OCI-LY7 (cell line): ENCODE measurements at regions not wholly inside any gene's neighbourhood (a gene's known extent, or its start where the extent isn't known, plus 50 kb on each side); places are given as distances from the start of the nearest gene placed in this dataset.

Experiments
- BruUV-seq: library from RNA; stranded (reverse); fragments of 400-500 nt; replicated peaks from 2 replicates; lab custom pipeline; 2021; lab: Mats Ljungman, UMichigan
- CTCF ChIA-PET: fragments of 300-600 bp; sonication (Branson Sonifier 250); formaldehyde crosslinking; loops from one replicate; lab custom pipeline; 2022; ENCODE audit warnings: antibody characterized with exemption; ENCODE audit not compliant: unreplicated experiment; lab: Charles Lee
- POLR2A ChIA-PET: fragments of 300-600 bp; sonication (Branson Sonifier 250); formaldehyde crosslinking; loops from one replicate; lab custom pipeline; 2022; ENCODE audit warnings: antibody characterized with exemption; lab: Charles Lee
- DNase-seq: peaks from one replicate; pipeline ENCODE4 v3.0.0-alpha.2; 2015; ENCODE audit warnings: low spot score
- H2AFZ ChIP-seq: fragments of 200-600 bp; sonication (generic), shearing (Covaris generic); 2 replicates; pipeline ENCODE4 v1.6.1; 2014; ENCODE audit warnings: mild to moderate bottlenecking, antibody characterized with exemption, low read length, moderate library complexity
- H3K27ac ChIP-seq: fragments of 200-600 bp; sonication (generic); 2 replicates; pipeline ENCODE4 v1.5.1; 2014; ENCODE audit warnings: mixed run types, low read depth, mild to moderate bottlenecking, moderate library complexity, low read length, inconsistent platforms; ENCODE audit not compliant: poor library complexity, severe bottlenecking
- H3K36me3 ChIP-seq: fragments of 200-600 bp; sonication (generic); 2 replicates; pipeline ENCODE4 v1.6.1; 2014; ENCODE audit warnings: mild to moderate bottlenecking, antibody characterized with exemption, low read length, moderate library complexity, mixed read lengths; ENCODE audit not compliant: insufficient read depth
- H3K4me1 ChIP-seq: fragments of 200-600 bp; sonication (generic); 2 replicates; pipeline ENCODE4 v1.5.1; 2014; ENCODE audit warnings: mild to moderate bottlenecking, low read length; ENCODE audit not compliant: insufficient read depth, poor library complexity, severe bottlenecking
- H3K4me2 ChIP-seq: fragments of 200-600 bp; sonication (generic); 2 replicates; pipeline ENCODE4 v1.6.1; 2014; ENCODE audit warnings: mild to moderate bottlenecking, low read length
- H3K4me3 ChIP-seq: fragments of 200-600 bp; sonication (generic); 2 replicates; pipeline ENCODE4 v1.5.1; 2014; ENCODE audit warnings: mild to moderate bottlenecking, low read depth, low read length; ENCODE audit not compliant: poor library complexity, severe bottlenecking
- H3K79me2 ChIP-seq: fragments of 200-600 bp; sonication (generic); 2 replicates; pipeline ENCODE4 v1.6.1; 2016; ENCODE audit warnings: low read depth, mild to moderate bottlenecking, low read length, moderate library complexity, mixed read lengths; ENCODE audit not compliant: insufficient read depth
- H3K9me2 ChIP-seq: fragments of 200-600 bp; sonication (generic); 2 replicates; pipeline ENCODE4 v1.6.1; 2016; ENCODE audit warnings: mild to moderate bottlenecking, low read length, mixed read lengths; ENCODE audit not compliant: insufficient read depth
- H3K9me3 ChIP-seq: fragments of 200-600 bp; sonication (generic); 2 replicates; pipeline ENCODE4 v1.6.1; 2014; ENCODE audit warnings: mild to moderate bottlenecking, mixed run types, low read length, mixed read lengths
- H4K20me1 ChIP-seq: fragments of 200-600 bp; sonication (generic); 2 replicates; pipeline ENCODE4 v1.6.1; 2014; ENCODE audit warnings: mild to moderate bottlenecking, antibody characterized with exemption, low read length, moderate library complexity, mixed read lengths; ENCODE audit not compliant: insufficient read depth
- EZH2phosphoT487 ChIP-seq: fragments of 200-600 bp; sonication (generic); IDR thresholded peaks from 2 replicates; pipeline ENCODE4 v1.6.1; 2018; ENCODE audit warnings: low read depth, borderline replicate concordance, mild to moderate bottlenecking, mixed run types, antibody characterized with exemption, low read length, moderate library complexity, mixed read lengths
- intact Hi-C: fragments of 100-400 bp; cut with micrococcal nuclease; formaldehyde crosslinking; loops from one replicate; pipeline ENCODE4 v1.10.0; 2022; ENCODE audit not compliant: unreplicated experiment
- TF ChIP-seq, protein P1 (sequence below): fragments of 200-600 bp; sonication (generic); conservative IDR thresholded peaks from 2 replicates; pipeline ENCODE4 v1.5.1; 2014; ENCODE audit warnings: mild to moderate bottlenecking, antibody characterized with exemption, low read length, moderate library complexity, mixed read lengths

DNA sequence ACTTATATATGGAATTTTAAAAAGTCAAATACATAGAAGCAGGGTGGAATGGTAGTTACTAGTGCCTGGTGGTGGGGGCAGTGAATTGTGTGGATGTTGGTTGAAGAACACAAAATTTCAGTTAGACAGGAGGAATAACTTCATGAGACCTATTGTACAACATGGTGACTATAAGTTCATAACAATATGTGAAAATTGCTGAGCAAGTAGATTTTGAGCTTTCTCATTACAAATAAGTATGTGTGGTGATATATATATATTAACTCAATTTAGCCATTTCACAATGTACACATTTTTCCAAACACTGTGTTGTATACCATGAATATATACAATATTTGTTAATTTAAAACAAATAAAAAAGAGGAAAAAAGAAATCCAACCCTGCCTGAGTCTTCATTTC lies 641.1 kb downstream of the DIAPH3 start:
- BruUV-seq, result no TSS peak
- CTCF ChIA-PET, result no interaction called here

GRCh38 chr13:59527500-59527899 lies 636.2 kb downstream of the DIAPH3 start:
- Histone ChIP-seq H2AFZ (no peak overlapping the region), H3K4me3 (no peak overlapping the region), H3K27ac (no peak overlapping the region), H3K4me2 (no peak overlapping the region), H3K9me2 (no peaks in the 10 kb centered on the region), H3K79me2 (no peaks in the 10 kb centered on the region), H3K36me3 (no peaks in the 10 kb centered on the region), H3K9me3 (no peaks in the 10 kb centered on the region), H4K20me1 (no peaks in the 10 kb centered on the region), H3K4me1 (no peaks in the 10 kb centered on the region)
- TF ChIP-seq, protein P1, sequence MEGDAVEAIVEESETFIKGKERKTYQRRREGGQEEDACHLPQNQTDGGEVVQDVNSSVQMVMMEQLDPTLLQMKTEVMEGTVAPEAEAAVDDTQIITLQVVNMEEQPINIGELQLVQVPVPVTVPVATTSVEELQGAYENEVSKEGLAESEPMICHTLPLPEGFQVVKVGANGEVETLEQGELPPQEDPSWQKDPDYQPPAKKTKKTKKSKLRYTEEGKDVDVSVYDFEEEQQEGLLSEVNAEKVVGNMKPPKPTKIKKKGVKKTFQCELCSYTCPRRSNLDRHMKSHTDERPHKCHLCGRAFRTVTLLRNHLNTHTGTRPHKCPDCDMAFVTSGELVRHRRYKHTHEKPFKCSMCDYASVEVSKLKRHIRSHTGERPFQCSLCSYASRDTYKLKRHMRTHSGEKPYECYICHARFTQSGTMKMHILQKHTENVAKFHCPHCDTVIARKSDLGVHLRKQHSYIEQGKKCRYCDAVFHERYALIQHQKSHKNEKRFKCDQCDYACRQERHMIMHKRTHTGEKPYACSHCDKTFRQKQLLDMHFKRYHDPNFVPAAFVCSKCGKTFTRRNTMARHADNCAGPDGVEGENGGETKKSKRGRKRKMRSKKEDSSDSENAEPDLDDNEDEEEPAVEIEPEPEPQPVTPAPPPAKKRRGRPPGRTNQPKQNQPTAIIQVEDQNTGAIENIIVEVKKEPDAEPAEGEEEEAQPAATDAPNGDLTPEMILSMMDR, result no peak
- no peak for TF ChIP-seq EZH2phosphoT487
- ChIA-PET POLR2A (no interaction called here), CTCF (no interaction called here)
- intact Hi-C loops, result no loop called here
- no peak for DNase-seq
- no TSS peak for BruUV-seq

More for the DNA sequence above, 641.1 kb downstream of the DIAPH3 start:
- TF ChIP-seq, protein P1, result no peak
- TF ChIP-seq EZH2phosphoT487, result no peak
- H3K4me2 ChIP-seq, result no peak overlapping the region
- no peaks in the 10 kb centered on the region for H3K9me3 ChIP-seq
- no peaks in the 10 kb centered on the region for H3K9me2 ChIP-seq
- H4K20me1 ChIP-seq, result no peaks in the 10 kb centered on the region
- H3K79me2 ChIP-seq, result no peaks in the 10 kb centered on the region
- no peak overlapping the region for H3K27ac ChIP-seq
- H3K36me3 ChIP-seq, result no peaks in the 10 kb centered on the region
- DNase-seq, result no peak
- no peak overlapping the region for H3K4me3 ChIP-seq
- POLR2A ChIA-PET, result interaction anchor here (1.4 kb wide), 1 partner anchor 9 kb away, joined by 3 read pairs; no protein-coding TSS in a partner anchor
- intact Hi-C loops, result no loop called here
- H2AFZ ChIP-seq, result no peak overlapping the region
- no peaks in the 10 kb centered on the region for H3K4me1 ChIP-seq

DNA sequence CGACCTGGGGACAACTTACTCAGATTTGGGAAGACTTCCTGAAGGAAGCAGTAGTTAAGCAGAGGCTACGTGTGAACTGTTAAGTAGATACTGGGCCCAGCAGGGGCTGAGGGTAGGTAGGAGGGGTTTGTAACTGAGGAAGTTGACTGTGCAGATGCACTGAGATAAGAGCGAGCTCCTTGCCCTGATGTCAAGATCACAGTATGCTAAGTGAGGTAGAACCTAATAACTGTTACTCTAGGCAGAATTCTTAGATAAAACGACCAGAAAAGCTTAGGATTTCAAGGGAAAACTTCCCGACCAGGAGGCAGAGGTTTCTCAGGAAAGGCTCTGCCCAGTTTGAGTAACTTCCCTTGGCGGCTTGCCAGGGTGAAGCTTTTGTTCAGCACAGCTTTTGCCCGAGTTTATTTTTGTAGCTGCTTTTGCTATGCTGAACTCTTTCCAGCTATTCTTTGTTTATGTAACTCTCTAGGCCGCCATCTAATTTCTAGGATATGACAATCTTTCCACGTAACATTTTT lies 632.1 kb downstream of the DIAPH3 start:
- DNase-seq, result no peak

More for the DNA sequence above, 632.1 kb downstream of the DIAPH3 start:
- Histone ChIP-seq H3K4me3 (no peak overlapping the region), H3K9me2 (no peaks in the 10 kb centered on the region), H3K4me2 (no peak overlapping the region), H3K36me3 (no peaks in the 10 kb centered on the region), H2AFZ (no peak overlapping the region), H3K27ac (no peak overlapping the region), H3K79me2 (no peaks in the 10 kb centered on the region), H3K9me3 (no peaks in the 10 kb centered on the region), H3K4me1 (no peaks in the 10 kb centered on the region), H4K20me1 (no peaks in the 10 kb centered on the region)
- intact Hi-C loops, result no loop called here
- POLR2A ChIA-PET, result interaction anchor here (0.5 to 0.6 kb wide), 2 partner anchors 297 to 633 kb away, joined by 3 read pairs; no protein-coding TSS in a partner anchor
- TF ChIP-seq, protein P1, result no peak
- TF ChIP-seq EZH2phosphoT487, result no peak
- CTCF ChIA-PET, result no interaction called here
- no TSS peak for BruUV-seq
